HepG2 (cell line): ENCODE measurements at regions not wholly inside any gene's neighbourhood (a gene's known extent, or its start where the extent isn't known, plus 50 kb on each side); places are given as distances from the start of the nearest gene placed in this dataset.

ENCODE experiments used
- ATAC-seq: fragments of 200-7000 bp; cut with Tn5 transposase; 3 replicates; pipeline ENCODE4 v1.9.1; 2020; ENCODE audit warnings: mild to moderate bottlenecking, moderate library complexity
- BruUV-seq: library from RNA; stranded (reverse); fragments of 400-500 nt; replicated peaks from 2 replicates; lab custom pipeline; 2021; lab: Mats Ljungman, UMichigan
- CTCF ChIA-PET: fragments of 300-600 bp; formaldehyde crosslinking; extraction: SDS; loops from one replicate; lab custom pipeline; 2021; ENCODE audit warnings: low total read pairs, inconsistent platforms, low intra/inter-chr PET ratio; lab: Yijun Ruan, JAX
- POLR2A ChIA-PET: fragments of 350-600 bp; sonication (Branson Sonifier 250); formaldehyde crosslinking; loops from one replicate; lab custom pipeline; 2020; ENCODE audit warnings: antibody characterized with exemption, inconsistent platforms; lab: Yijun Ruan, JAX
- DNase-seq: peaks from one replicate; pipeline ENCODE4 v3.0.0-alpha.2; 2015; ENCODE audit warnings: low spot score
- FAIRE-seq: peaks from 3 replicates; lab custom pipeline; 2011; peaks lifted over from hg19 to GRCh38; lab: Jason Lieb, UNC
- H2AFZ ChIP-seq: one replicate; pipeline ENCODE4 v1.6.1; 2011; ENCODE audit warnings: low read length, inconsistent platforms
- H3K27ac ChIP-seq: fragments of 300-600 bp; 3 replicates; pipeline ENCODE4 v1.8.0; 2011; ENCODE audit warnings: mixed run types, mild to moderate bottlenecking, mixed read lengths, low read length, inconsistent platforms; ENCODE audit not compliant: insufficient read depth; ENCODE audit errors: extremely low read length
- H3K27me3 ChIP-seq, 2 experiments: fragments of 200-600 bp in 1 of 2; 2 replicates in 1 of 2; 3 replicates in 1 of 2; pipeline versions ENCODE4 v1.6.0 to v1.8.0; 2011; ENCODE audit warnings: low read length in 2 of 2, mild to moderate bottlenecking in 2 of 2, moderate library complexity in 2 of 2, inconsistent platforms in 1 of 2; ENCODE audit not compliant: insufficient read depth in 2 of 2, control insufficient read depth in 1 of 2
- H3K36me3 ChIP-seq, 2 experiments: fragments of 200-600 bp in 1 of 2; replicated peaks in 1 of 2; 2 replicates in 1 of 2; 3 replicates in 1 of 2; pipeline versions ENCODE4 v1.5.1 to v1.8.0; 2011; ENCODE audit warnings: low read length in 2 of 2, inconsistent platforms in 1 of 2; ENCODE audit not compliant: insufficient read depth in 2 of 2, control insufficient read depth in 1 of 2
- H3K4me1 ChIP-seq: 2 replicates; pipeline ENCODE4 v1.5.1; 2012; ENCODE audit warnings: low read length, inconsistent platforms; ENCODE audit not compliant: insufficient read depth
- H3K4me2 ChIP-seq: 2 replicates; pipeline ENCODE4 v1.6.0; 2011; ENCODE audit warnings: low read depth, low read length, inconsistent platforms
- H3K4me3 ChIP-seq, 3 experiments: fragments of 200-600 bp in 1 of 3; sonication (generic), shearing (Covaris generic) in 1 of 3; replicated peaks in 1 of 3; 2 replicates each; pipeline ENCODE4 v1.5.1; 2011 to 2016; ENCODE audit warnings: low read length in 3 of 3, inconsistent platforms in 2 of 3, low read depth in 2 of 3, mild to moderate bottlenecking in 2 of 3, control low read depth in 1 of 3, mixed read lengths in 1 of 3; ENCODE audit not compliant: insufficient read depth in 1 of 3
- H3K79me2 ChIP-seq: one replicate; pipeline ENCODE4 v1.6.1; 2011; ENCODE audit warnings: low read length, inconsistent platforms; ENCODE audit not compliant: insufficient read depth
- H3K9ac ChIP-seq: 2 replicates; pipeline ENCODE4 v1.6.0; 2011; ENCODE audit warnings: mild to moderate bottlenecking, low read depth, low read length, inconsistent platforms; ENCODE audit not compliant: insufficient read depth
- H3K9me3 ChIP-seq: 2 replicates; pipeline ENCODE4 v1.5.1; 2012; ENCODE audit warnings: mild to moderate bottlenecking, low read length
- H4K20me1 ChIP-seq: 2 replicates; pipeline ENCODE4 v1.6.0; 2011; ENCODE audit warnings: inconsistent platforms, mild to moderate bottlenecking, low read length, moderate library complexity; ENCODE audit not compliant: insufficient read depth
- DMAP1 ChIP-seq: IDR thresholded peaks from 2 replicates; pipeline ENCODE4 v1.6.1; 2016
- NFATC3 ChIP-seq: sonication (generic); formaldehyde crosslinking; IDR thresholded peaks from 2 replicates; pipeline ENCODE4 v1.5.1; 2020; ENCODE audit warnings: mild to moderate bottlenecking, missing genetic modification reagents
- POLR2G ChIP-seq: fragments of 200-400 bp; formaldehyde crosslinking; IDR thresholded peaks from 2 replicates; pipeline ENCODE4 v1.6.1; 2018; ENCODE audit warnings: mild to moderate bottlenecking, low read depth, low read length, moderate library complexity
- ZNF776 ChIP-seq: sonication (generic); formaldehyde crosslinking; IDR thresholded peaks from 2 replicates; pipeline ENCODE4 v1.4.0; 2020; ENCODE audit warnings: mild to moderate bottlenecking, missing genetic modification reagents
- ZNF790 ChIP-seq: sonication (generic); formaldehyde crosslinking; IDR thresholded peaks from 2 replicates; pipeline ENCODE4 v1.8.0; 2022; ENCODE audit warnings: missing genetic modification reagents, mild to moderate bottlenecking, borderline replicate concordance
- WGBS: methylation state at CpG from one replicate; pipeline ENCODE4 v1.1.6; 2017; ENCODE audit warnings: low lambda C conversion rate; 5-methylcytosine and 5-hydroxymethylcytosine counted together
- in situ Hi-C: cut with HindIII; loops from 2 replicates; pipeline ENCODE4 v1.10.0; 2017; ENCODE audit warnings: low pct_unique_long_range_greater_than_20kb; ENCODE audit not compliant: extremely low pct_ligation_motif_present
- intact Hi-C: fragments of 100-400 bp; cut with micrococcal nuclease; formaldehyde crosslinking; loops from one replicate; pipeline ENCODE4 v1.10.0; 2022; ENCODE audit not compliant: unreplicated experiment
- TF ChIP-seq, protein P1 (sequence below): sonication (generic); formaldehyde crosslinking; IDR thresholded peaks from 2 replicates; pipeline ENCODE4 v1.9.0; 2021; ENCODE audit warnings: mild to moderate bottlenecking, missing genetic modification reagents
- TF ChIP-seq, protein P2 (sequence below): sonication (generic); formaldehyde crosslinking; IDR thresholded peaks from 2 replicates; pipeline ENCODE4; 2020; ENCODE audit warnings: missing genetic modification reagents, mild to moderate bottlenecking, borderline replicate concordance

DNA sequence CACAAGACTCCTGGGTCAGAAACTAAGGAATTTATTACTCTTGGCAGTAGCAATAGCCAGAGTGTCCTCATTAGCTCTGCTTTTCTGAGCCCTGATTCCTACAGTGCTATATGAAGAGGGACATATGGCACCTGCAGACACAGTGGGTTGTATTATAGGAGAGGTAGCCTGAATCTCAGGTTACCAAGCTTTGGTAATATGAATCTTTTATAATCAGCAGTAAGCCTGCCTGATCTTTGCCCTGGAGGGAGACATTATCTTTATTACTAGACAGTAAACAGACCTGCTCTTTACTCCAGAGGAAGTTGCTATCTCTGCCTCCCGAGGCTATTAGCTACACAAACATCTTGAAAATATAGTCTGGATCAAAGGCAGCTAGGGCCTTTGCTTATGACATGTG is 62.5 kb upstream of the HOPX start (continued):
- TF ChIP-seq, protein P1, sequence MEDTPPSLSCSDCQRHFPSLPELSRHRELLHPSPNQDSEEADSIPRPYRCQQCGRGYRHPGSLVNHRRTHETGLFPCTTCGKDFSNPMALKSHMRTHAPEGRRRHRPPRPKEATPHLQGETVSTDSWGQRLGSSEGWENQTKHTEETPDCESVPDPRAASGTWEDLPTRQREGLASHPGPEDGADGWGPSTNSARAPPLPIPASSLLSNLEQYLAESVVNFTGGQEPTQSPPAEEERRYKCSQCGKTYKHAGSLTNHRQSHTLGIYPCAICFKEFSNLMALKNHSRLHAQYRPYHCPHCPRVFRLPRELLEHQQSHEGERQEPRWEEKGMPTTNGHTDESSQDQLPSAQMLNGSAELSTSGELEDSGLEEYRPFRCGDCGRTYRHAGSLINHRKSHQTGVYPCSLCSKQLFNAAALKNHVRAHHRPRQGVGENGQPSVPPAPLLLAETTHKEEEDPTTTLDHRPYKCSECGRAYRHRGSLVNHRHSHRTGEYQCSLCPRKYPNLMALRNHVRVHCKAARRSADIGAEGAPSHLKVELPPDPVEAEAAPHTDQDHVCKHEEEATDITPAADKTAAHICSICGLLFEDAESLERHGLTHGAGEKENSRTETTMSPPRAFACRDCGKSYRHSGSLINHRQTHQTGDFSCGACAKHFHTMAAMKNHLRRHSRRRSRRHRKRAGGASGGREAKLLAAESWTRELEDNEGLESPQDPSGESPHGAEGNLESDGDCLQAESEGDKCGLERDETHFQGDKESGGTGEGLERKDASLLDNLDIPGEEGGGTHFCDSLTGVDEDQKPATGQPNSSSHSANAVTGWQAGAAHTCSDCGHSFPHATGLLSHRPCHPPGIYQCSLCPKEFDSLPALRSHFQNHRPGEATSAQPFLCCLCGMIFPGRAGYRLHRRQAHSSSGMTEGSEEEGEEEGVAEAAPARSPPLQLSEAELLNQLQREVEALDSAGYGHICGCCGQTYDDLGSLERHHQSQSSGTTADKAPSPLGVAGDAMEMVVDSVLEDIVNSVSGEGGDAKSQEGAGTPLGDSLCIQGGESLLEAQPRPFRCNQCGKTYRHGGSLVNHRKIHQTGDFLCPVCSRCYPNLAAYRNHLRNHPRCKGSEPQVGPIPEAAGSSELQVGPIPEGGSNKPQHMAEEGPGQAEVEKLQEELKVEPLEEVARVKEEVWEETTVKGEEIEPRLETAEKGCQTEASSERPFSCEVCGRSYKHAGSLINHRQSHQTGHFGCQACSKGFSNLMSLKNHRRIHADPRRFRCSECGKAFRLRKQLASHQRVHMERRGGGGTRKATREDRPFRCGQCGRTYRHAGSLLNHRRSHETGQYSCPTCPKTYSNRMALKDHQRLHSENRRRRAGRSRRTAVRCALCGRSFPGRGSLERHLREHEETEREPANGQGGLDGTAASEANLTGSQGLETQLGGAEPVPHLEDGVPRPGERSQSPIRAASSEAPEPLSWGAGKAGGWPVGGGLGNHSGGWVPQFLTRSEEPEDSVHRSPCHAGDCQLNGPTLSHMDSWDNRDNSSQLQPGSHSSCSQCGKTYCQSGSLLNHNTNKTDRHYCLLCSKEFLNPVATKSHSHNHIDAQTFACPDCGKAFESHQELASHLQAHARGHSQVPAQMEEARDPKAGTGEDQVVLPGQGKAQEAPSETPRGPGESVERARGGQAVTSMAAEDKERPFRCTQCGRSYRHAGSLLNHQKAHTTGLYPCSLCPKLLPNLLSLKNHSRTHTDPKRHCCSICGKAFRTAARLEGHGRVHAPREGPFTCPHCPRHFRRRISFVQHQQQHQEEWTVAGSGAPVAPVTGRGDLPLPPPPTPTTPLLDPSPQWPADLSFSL (CRISPR knock-in tag) = no peak
- TF ChIP-seq POLR2G = no peak

DNA sequence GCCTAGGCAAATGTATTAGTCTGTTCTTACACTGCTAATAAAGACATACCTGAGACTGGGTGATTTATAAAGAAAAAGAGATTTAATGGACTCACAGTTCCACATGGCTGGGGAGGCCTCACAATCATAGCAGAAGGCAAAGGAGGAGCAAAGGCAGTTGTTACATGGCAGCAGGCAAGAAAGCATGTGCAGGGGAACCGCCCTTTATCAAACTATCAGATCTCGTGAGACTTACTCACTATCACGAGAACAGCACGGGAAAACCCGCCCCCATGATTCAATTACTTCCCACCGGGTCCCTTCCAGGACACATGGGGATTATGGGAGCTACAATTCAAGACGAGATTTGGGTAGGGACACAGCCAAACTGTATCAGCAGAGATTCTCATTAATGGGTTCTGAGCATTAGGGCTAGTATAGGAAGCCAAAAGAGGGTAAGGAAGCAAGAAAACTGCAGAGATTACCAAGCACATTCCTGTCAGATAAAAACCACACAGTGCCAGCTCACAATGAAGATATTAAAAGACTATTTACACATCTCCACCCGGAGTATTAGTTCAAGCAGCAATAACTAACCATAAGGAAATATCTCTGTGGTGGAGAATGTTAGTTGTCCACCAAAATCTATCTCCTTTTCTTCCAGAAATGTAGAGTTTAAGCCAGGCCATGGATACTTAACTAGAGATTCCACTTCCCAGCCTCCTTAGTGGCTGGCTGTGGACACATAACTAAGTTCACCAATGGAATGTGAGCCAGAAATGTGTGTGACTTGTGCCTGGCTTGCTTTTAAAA is 61.2 kb upstream of the HOPX start:
- WGBS = 0% methylated on average over 3 of the region's 8 CpGs
- intact Hi-C loops = no loop called here
- no peaks in the 10 kb centered on the region for H3K27me3 ChIP-seq
- no peak overlapping the region for H3K4me2 ChIP-seq
- H3K27ac ChIP-seq = no peak overlapping the region
- no peaks in the 10 kb centered on the region for H3K79me2 ChIP-seq
- ATAC-seq (no peak), DNase-seq (no peak), FAIRE-seq (no peak)
- no peak overlapping the region for H3K9ac ChIP-seq
- H2AFZ ChIP-seq = no peak overlapping the region
- H3K4me3 ChIP-seq = no peak overlapping the region
- H3K9me3 ChIP-seq = no peaks in the 10 kb centered on the region
- no peaks in the 10 kb centered on the region; the same call in 1 of the 2 replicates for H3K4me1 ChIP-seq
- POLR2A ChIA-PET = no interaction called here
- BruUV-seq = no TSS peak
- H3K36me3 ChIP-seq = no peaks in the 10 kb centered on the region
- in situ Hi-C loops = no loop called here
- no peaks in the 10 kb centered on the region for H4K20me1 ChIP-seq
- no peak for TF ChIP-seq DMAP1
- no peak for TF ChIP-seq NFATC3 (CRISPR knock-in tag)
- no peak for TF ChIP-seq ZNF790 (CRISPR knock-in tag)
- TF ChIP-seq, protein P2, sequence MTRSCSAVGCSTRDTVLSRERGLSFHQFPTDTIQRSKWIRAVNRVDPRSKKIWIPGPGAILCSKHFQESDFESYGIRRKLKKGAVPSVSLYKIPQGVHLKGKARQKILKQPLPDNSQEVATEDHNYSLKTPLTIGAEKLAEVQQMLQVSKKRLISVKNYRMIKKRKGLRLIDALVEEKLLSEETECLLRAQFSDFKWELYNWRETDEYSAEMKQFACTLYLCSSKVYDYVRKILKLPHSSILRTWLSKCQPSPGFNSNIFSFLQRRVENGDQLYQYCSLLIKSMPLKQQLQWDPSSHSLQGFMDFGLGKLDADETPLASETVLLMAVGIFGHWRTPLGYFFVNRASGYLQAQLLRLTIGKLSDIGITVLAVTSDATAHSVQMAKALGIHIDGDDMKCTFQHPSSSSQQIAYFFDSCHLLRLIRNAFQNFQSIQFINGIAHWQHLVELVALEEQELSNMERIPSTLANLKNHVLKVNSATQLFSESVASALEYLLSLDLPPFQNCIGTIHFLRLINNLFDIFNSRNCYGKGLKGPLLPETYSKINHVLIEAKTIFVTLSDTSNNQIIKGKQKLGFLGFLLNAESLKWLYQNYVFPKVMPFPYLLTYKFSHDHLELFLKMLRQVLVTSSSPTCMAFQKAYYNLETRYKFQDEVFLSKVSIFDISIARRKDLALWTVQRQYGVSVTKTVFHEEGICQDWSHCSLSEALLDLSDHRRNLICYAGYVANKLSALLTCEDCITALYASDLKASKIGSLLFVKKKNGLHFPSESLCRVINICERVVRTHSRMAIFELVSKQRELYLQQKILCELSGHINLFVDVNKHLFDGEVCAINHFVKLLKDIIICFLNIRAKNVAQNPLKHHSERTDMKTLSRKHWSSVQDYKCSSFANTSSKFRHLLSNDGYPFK (CRISPR knock-in tag) = no peak
- no peak for TF ChIP-seq ZNF776
- CTCF ChIA-PET = no interaction called here
